ENCODE measurements at regions not wholly inside any gene's neighbourhood (a gene's known extent, or its start where the extent isn't known, plus 50 kb on each side); places are given as distances from the start of the nearest gene placed in this dataset.

DNA sequence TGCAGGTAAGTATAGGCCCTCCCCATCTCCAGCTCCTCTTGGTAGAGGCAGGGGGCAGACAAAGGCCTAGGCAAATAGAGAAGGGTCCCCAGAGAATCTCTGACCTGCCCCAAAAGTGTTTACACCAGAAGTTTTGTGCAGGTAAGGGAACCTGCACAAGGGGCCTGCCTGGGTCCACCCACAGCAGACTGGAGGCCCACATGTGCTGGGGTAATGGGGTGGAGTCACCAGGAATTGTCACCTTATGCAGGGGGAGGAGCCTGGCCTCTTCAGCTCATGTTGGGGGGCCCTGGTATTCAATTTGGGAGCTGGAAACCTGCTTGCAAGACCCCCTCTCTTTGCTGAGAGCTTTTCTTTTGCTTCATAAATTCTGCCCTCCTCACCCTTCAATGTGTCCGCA is 302.7 kb downstream of the ZEB1 start:
- Histone ChIP-seq H3K27me3 (ENCODE audit: control insufficient read depth in 4 of 4, insufficient read depth in 4 of 4, low read length in 3 of 4) (no peaks in the 10 kb centered on the region), H3K9me3 (ENCODE audit: control insufficient read depth in 4 of 4, low read length in 3 of 4) (peaks cover 0 to 15% (median 2%) of the 10 kb centered on the region in 4 donors)

DNA sequence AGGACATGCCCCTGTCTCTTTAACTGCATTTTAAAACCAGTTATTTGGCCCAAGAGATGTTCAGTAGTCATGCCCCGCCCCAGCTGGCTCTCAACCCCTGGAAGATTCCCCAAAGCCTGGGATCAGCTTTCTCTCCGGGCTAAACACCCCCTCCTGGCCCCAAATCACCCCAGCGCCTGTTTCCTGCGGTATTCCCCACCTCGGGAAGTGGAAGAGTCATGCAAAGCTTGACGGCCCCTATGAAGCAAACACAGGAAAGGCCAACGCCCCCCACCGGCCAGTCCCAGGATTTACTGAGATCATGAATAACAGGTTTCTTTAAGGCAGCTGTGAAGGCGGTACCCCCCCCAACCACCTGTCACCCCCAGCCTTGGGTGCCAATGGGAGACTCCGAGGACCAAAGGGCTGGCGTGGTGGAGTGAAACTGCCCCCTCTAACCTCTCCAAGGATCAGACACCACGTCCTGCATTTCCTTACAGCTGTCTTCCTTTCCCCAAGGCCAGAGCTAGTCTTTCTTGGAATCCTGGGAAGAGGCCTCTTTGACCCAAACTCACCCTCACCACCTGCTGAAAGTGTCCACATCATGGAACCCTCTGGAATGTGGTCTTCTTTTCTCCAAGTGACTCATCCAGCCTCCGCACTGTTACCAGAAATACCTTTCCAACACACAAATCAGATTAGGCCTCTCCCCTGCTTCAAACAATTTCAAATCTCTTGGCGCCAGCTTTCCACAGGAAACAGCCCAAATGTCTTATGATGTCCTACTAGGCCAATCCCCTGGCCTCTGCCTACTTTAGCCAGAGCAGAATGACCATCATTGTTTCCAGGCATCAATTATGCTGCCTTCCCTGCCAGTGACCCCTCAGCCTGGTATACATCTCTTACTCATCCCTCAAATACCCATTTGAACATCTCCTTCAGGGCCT is 301.5 kb downstream of the ZEB1 start:
- Histone ChIP-seq H3K27ac (ENCODE audit: low read depth in 1 of 2, low read length in 2 of 2) (no peak overlapping the region), H3K9me3 (ENCODE audit: control insufficient read depth in 4 of 4, low read length in 3 of 4) (peaks cover 0 to 10% (median 0%) of the 10 kb centered on the region in 4 donors), H3K27me3 (ENCODE audit: control insufficient read depth in 4 of 4, insufficient read depth in 4 of 4, low read length in 3 of 4) (no peaks in the 10 kb centered on the region), H3K4me1 (ENCODE audit: control insufficient read depth in 4 of 4, insufficient read depth in 4 of 4, low read length in 3 of 4) (peaks cover 0 to 3% (median 0%) of the 10 kb centered on the region in 4 donors), H3K4me3 (ENCODE audit: low read depth in 1 of 3, low read length in 3 of 3) (no peak overlapping the region), H3K36me3 (ENCODE audit: control insufficient read depth in 4 of 4, insufficient read depth in 3 of 4, low read depth in 1 of 4, low read length in 3 of 4) (no peaks in the 10 kb centered on the region), H3K9ac (ENCODE audit: low read depth in 1 of 2, low read length in 2 of 2) (no peak overlapping the region)
- WGBS: 64% methylated on average over 14 of the region's 14 CpGs
- DNase-seq (ENCODE audit: low spot score): no peak
- no peak for TF ChIP-seq SP1 (IDR thresholded peaks at IDR 0.05)
- no peak for TF ChIP-seq FOXA2 (IDR thresholded peaks at IDR 0.05)
- TF ChIP-seq GABPA (IDR thresholded peaks at IDR 0.05 in 1 of 2, conservative IDR thresholded peaks at IDR 0.05 in 1 of 2): no peak
- TF ChIP-seq YY1 (IDR thresholded peaks at IDR 0.05): no peak
- TF ChIP-seq, protein P1, sequence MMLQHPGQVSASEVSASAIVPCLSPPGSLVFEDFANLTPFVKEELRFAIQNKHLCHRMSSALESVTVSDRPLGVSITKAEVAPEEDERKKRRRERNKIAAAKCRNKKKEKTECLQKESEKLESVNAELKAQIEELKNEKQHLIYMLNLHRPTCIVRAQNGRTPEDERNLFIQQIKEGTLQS (IDR thresholded peaks at IDR 0.05): no peak
- peak; percentile 34 to 52 for TF ChIP-seq RAD21 (IDR thresholded peaks at IDR 0.05)
- TF ChIP-seq JUND (IDR thresholded peaks at IDR 0.05): no peak
- no peak for TF ChIP-seq FOXA1 (IDR thresholded peaks at IDR 0.05)
- TF ChIP-seq, protein P2, sequence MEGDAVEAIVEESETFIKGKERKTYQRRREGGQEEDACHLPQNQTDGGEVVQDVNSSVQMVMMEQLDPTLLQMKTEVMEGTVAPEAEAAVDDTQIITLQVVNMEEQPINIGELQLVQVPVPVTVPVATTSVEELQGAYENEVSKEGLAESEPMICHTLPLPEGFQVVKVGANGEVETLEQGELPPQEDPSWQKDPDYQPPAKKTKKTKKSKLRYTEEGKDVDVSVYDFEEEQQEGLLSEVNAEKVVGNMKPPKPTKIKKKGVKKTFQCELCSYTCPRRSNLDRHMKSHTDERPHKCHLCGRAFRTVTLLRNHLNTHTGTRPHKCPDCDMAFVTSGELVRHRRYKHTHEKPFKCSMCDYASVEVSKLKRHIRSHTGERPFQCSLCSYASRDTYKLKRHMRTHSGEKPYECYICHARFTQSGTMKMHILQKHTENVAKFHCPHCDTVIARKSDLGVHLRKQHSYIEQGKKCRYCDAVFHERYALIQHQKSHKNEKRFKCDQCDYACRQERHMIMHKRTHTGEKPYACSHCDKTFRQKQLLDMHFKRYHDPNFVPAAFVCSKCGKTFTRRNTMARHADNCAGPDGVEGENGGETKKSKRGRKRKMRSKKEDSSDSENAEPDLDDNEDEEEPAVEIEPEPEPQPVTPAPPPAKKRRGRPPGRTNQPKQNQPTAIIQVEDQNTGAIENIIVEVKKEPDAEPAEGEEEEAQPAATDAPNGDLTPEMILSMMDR (IDR thresholded peaks at IDR 0.05; ENCODE audit: low read depth, low read length, missing input control): peak; percentile 20
- TF ChIP-seq, protein P3, sequence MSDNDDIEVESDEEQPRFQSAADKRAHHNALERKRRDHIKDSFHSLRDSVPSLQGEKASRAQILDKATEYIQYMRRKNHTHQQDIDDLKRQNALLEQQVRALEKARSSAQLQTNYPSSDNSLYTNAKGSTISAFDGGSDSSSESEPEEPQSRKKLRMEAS (IDR thresholded peaks at IDR 0.05): no peak
- no peak for TF ChIP-seq NR2F2 (IDR thresholded peaks at IDR 0.05)
- TF ChIP-seq TAF1 (conservative IDR thresholded peaks at IDR 0.05): no peak

More for the DNA sequence above, 302.7 kb downstream of the ZEB1 start:
- Histone ChIP-seq H3K4me3 (ENCODE audit: low read depth in 1 of 3, low read length in 3 of 3) (no peak overlapping the region), H3K36me3 (ENCODE audit: control insufficient read depth in 4 of 4, insufficient read depth in 3 of 4, low read depth in 1 of 4, low read length in 3 of 4) (no peaks in the 10 kb centered on the region), H3K4me1 (ENCODE audit: control insufficient read depth in 4 of 4, insufficient read depth in 4 of 4, low read length in 3 of 4) (peaks cover 0 to 3% (median 0%) of the 10 kb centered on the region in 4 donors), H3K9ac (ENCODE audit: low read depth in 1 of 2, low read length in 2 of 2) (no peak overlapping the region), H3K27ac (ENCODE audit: low read depth in 1 of 2, low read length in 2 of 2) (no peak overlapping the region)
- no peak for TF ChIP-seq TAF1 (conservative IDR thresholded peaks at IDR 0.05)
- no peak for TF ChIP-seq EGR1 (IDR thresholded peaks at IDR 0.05; ENCODE audit: low read depth in 2 of 2)
- no peak for TF ChIP-seq SP1 (IDR thresholded peaks at IDR 0.05)
- TF ChIP-seq, protein P4, sequence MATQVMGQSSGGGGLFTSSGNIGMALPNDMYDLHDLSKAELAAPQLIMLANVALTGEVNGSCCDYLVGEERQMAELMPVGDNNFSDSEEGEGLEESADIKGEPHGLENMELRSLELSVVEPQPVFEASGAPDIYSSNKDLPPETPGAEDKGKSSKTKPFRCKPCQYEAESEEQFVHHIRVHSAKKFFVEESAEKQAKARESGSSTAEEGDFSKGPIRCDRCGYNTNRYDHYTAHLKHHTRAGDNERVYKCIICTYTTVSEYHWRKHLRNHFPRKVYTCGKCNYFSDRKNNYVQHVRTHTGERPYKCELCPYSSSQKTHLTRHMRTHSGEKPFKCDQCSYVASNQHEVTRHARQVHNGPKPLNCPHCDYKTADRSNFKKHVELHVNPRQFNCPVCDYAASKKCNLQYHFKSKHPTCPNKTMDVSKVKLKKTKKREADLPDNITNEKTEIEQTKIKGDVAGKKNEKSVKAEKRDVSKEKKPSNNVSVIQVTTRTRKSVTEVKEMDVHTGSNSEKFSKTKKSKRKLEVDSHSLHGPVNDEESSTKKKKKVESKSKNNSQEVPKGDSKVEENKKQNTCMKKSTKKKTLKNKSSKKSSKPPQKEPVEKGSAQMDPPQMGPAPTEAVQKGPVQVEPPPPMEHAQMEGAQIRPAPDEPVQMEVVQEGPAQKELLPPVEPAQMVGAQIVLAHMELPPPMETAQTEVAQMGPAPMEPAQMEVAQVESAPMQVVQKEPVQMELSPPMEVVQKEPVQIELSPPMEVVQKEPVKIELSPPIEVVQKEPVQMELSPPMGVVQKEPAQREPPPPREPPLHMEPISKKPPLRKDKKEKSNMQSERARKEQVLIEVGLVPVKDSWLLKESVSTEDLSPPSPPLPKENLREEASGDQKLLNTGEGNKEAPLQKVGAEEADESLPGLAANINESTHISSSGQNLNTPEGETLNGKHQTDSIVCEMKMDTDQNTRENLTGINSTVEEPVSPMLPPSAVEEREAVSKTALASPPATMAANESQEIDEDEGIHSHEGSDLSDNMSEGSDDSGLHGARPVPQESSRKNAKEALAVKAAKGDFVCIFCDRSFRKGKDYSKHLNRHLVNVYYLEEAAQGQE (IDR thresholded peaks at IDR 0.05): no peak
- TF ChIP-seq HNF4G (IDR thresholded peaks at IDR 0.05): no peak
- no peak for TF ChIP-seq RXRA (IDR thresholded peaks at IDR 0.05)
- TF ChIP-seq NR2F2 (IDR thresholded peaks at IDR 0.05): no peak
- TF ChIP-seq, protein P3 (IDR thresholded peaks at IDR 0.05): no peak
- no peak for TF ChIP-seq RAD21 (IDR thresholded peaks at IDR 0.05)
- TF ChIP-seq, protein P2 (IDR thresholded peaks at IDR 0.05; ENCODE audit: low read depth, low read length, missing input control): no peak
- TF ChIP-seq, protein P1 (IDR thresholded peaks at IDR 0.05): no peak
- no peak for TF ChIP-seq HNF4A (conservative IDR thresholded peaks at IDR 0.05)
- no peak for TF ChIP-seq JUND (IDR thresholded peaks at IDR 0.05)
- no peak for TF ChIP-seq FOXA1 (IDR thresholded peaks at IDR 0.05)
- TF ChIP-seq FOXA2 (IDR thresholded peaks at IDR 0.05): no peak
- no peak for DNase-seq (ENCODE audit: low spot score)
- WGBS: 96% methylated on average over 1 of the region's 1 CpG
